Renal cortex interstitium (tissue), 11 donors: ENCODE measurements at regions not wholly inside any gene's neighbourhood (a gene's known extent, or its start where the extent isn't known, plus 50 kb on each side); places are given as distances from the start of the nearest gene placed in this dataset.
"Not testable (repeated sequence)": the region's sequence is repeated elsewhere in the genome, so short reads cannot be mapped to it uniquely, and the experiment has no call there.

Experiments used
- DNase-seq, 11 donors: peaks; one replicate each; pipeline ENCODE4 v3.0.0-alpha.2; 2013; ENCODE audit warnings: low read depth in 9 of 11, low spot score in 4 of 11; ENCODE audit errors: extremely low read depth in 1 of 11

DNA sequence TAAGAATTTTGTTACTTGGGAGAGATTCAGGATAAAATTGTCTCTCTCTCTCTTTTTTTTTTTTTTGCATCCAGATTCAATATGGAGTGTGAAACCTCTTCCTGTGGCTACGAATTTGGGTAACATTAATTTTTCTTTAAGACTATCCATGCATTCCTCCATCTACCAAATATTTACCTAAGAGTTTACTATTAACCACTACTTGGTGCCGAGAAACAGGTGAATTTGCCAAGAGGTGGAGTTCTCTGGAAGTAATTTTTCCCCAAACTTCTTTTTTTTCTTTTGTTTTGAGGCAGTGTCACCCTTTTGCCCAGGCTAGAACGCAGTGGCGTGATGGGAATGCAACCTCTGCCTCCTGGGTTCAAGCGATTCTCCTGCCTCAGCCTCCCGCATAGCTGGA, 206.3 kb upstream of the VLDLR start:
- no peak for DNase-seq

DNA sequence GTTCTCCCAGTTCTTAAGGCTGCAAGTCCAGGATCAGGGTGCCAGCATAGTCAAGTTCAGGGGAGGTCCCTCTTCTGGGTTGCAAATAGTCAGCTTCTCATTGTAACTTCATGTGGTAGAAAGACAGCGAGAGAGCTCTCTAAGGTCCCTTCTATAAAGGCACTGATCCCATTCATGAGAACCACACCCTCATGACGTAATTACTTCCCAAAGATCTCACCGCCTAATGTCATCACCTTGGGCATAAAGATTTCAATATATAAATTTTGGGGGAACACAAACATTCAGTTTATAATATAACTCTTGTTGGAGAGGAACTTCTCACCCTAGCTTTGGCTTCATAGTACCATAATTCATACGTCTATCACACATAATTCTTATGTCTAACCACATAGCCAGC, 203.9 kb upstream of the VLDLR start:
- no peak for DNase-seq

DNA sequence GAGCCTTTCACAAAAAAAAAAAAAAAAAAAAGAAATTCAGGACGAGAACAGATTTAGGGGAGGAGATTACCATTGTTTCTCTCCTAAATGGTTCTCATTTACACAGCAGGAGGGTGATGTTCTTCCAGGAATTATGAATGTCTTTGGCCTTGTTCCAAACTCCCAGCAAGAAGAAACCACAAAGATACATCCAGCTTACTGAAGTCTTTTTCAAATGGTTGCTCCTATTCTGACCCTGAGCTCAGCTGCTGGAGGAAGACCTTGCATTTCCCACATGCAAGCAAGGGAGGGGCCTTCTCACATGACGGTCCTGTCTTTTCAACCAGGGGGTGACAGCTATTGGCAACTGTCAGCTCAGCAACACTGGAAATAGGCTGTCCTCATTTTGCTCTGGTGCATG, 203.0 kb upstream of the VLDLR start:
- peak in 4 of 11 donors; percentile 32 to 56 (median 46) for DNase-seq

DNA sequence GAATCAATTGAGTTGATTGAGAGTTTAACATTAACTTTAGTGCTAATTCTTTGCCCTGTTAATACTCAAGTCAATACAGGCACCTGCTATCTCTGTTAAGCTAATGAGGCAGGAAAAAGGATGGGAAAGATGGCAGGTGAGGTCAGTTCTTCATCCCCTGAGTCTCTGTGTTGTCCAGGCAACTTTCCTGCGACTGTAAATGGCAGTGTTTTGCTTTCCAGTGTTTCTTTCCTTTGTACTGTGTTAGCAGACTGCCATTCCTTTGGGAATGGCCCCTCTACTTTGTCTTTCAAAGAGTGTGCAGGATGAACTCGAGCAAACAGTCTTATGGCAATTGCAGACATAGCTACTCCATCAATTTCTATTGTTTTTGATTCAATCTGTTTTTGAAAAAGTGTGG, 202.2 kb upstream of the VLDLR start:
- no peak for DNase-seq

DNA sequence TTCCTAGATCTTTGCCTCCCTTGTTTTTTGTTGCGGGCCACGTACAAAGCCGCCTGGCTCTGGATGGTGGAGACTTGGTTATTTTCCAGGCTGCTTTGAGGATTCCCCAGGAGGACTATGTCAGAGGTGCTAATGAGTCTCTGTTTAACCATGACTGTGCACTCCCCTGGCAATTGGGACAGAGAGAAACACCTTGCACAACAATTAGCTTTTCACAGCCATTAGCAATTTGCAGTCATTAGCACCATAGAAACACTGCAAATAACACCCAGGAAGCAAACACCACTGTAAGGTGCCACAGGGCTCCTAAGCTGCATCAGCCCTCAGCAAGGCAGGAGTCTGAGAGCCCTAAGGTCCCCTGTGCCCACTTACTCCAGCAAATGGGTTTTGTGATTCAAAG, 201.0 kb upstream of the VLDLR start:
- DNase-seq: no peak

DNA sequence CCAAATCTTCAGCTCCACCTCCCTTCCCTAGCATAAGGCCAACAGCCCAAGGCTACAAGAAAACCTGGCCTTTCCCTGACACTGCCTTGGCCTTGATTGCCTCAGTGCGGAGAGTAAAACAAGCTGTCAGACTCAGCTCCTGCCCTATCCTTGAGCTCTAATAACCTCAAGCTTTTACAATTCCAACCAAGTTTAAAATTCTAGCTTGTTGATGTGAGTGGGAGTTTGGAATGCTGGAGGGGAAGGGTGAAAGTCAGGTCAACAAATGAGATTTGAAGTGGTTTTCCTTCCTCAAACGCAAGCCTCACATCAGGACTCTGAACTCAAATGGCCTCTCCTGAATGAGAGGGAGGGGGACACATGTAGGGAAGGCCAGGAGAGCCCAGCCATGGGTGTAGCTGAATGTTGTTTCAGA, 197.0 kb upstream of the VLDLR start:
- peak in 9 of 11 donors; percentile 44 to 85 (median 72) for DNase-seq

DNA sequence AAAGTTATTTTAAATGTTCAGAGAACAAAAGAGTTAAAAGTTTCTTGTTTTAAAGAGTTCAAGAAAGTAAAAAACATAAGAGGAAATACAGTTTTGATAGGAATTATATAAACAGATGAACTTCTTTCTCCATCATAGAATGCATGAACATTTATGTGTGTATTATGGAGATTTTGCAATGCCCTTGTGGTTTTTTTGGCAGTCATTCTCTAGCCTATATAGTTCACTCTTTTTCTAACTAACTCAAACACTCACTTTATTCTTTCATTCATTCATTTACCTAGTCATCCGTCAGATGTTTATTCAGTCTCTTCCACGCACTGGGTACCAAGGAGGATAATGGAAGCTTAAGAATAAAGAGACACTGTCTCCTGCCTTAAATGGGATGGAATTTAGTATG, 195.9 kb upstream of the VLDLR start:
- DNase-seq: no peak

DNA sequence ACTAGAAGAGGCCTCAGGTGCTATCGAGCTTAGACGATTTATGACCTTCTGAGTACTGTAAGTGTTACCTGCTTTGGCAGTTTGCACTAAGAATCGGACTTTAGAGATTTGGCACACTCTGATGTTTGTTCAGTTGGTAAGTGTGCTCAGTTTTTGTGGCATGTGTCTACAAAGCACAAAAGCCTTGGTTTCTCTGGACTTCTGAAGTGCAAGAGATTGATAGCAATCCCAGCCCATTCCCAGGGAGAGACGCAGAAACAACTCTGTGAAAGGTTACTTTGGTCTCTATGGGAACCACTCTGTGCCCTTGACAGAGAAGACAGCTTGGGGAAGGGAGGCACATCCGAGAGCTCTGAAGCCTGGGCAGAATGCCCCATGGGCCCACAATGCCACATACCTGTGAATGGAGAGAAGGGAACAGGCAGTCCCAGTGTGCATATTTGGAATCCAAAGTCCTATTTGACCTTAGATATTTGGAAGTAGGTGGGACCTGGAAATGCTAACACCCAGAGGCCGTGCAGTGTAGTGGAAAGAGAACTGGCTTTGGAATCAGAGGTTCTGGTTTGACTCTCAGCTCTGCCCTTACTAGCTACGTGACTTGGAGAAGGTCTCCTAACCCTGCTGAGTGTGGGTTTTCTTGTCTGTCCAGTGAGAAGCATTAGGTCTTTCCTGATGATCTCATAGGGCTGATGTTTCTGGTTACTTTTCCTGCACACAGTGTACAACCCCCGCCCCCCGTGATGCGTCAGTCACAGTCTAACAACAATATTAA, 194.3 kb upstream of the VLDLR start:
- no peak for DNase-seq

DNA sequence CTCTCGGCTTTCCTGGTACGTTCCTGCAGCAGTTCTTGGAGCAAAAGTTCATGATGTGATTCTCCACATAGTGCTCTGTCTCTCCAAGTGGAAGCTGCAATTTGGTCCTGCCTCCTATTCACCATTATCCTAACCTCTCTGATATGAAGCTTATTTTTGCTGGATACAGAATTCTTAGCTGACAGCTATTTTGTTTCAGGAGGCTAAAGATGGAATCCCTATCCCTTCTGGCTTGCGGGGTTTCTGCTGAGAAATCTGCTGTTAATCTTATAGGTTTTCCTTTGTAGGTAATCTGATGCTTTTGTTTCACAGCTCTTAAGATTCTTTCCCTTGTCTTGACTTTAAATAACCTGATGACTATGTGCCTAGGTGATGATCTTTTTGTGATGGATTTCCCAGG, 181.6 kb upstream of the VLDLR start:
- DNase-seq: no peak

DNA sequence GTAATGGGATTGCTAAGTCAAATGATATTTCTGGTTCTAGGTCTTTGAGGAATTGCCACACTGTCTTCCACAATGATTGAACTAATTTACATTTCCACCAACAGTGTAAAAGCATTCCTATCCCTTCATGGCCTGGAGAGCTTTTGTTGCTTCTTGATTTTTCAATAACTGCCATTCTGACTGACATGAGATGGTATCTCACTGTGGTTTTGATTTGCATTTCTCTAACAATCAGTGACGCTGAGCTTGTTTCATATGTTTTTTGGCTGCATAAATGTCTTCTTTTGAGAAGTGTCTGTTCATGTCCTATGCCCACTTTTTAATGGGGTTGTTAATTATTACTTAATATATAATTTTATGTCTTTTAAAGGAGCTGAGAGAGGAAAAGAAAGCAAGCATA, 177.7 kb upstream of the VLDLR start:
- DNase-seq: not testable (repeated sequence)

DNA sequence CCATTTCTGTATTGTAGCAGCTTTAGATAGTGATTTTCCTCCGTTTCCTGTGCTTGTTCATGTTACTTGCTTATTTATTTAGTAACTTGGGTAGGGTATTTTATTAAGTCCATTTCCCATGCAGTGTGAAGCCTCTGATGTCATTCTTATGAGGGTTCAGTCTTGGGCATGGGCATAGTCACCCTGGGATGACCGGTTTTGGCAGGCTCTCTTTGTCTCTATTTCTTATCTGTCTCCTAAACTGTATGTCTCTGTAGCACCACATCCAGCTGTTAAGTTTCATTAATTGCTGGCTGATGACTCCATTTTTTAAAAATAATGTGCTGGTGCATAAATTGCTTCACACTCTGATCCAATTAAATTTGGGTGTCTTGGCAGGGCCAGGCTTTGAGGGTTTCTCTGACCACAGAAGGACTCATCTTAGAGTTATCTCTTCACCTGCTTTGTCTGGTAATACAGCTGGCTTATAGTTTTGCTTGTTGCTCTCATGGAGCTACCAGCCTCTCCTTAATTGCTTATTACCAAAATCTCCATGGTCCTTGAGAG, 173.3 kb upstream of the VLDLR start:
- DNase-seq: no peak

DNA sequence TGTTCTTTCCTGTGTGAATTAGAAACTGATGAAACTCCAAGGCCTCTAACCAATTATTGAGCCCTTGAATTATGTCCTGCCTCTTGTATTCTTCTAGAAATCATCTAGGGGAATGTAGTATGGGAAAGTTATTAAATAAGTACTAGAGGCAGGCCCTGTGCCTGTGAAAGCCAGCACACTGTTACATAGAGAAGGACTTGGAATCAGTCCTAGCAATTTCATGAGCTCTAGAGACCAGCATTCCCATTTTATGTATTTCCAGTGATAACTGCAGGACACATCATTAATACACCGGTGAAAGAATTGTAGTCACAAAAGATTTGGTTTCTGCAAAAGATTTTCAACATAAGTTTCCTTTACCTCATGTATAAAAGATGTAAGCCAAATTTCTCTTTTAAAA, 168.5 kb upstream of the VLDLR start:
- no peak for DNase-seq

DNA sequence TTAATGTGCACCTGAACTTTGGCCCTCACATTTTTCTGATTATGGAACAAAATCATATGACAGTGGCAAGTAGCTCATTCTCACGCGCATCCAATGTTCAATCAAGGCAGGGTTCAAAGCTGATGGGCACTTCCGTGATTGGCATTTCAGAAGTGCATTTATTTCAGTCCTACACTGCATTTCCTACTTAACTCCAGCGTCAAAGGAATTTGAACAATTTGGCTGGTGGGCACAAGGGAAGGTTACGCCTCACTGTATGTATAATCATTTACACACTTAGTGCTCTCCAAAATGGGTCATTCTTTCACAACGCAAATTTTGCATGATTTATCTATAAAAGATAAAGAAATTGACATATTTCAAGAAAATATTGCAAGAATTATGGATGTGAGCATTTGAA, 167.9 kb upstream of the VLDLR start:
- no peak for DNase-seq

DNA sequence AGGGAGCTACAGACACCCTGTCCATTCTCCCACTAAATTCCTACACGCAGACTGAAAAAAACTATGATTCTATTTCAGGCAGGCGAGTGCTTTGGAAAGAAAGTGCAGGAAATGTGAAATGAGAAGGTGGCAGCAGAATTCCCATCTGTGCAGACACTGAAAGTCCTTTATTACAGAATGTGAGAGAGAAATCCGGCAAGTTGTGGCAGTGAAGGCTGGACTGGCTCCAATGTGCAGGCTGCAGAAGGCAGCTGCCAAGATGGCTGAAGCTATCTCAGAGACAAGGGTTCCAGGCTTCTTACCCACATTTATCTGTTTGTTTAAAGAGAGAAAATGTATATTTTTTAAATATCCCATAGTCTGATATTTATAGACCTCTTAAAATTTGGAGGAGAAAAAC, 161.8 kb upstream of the VLDLR start:
- no peak for DNase-seq

DNA sequence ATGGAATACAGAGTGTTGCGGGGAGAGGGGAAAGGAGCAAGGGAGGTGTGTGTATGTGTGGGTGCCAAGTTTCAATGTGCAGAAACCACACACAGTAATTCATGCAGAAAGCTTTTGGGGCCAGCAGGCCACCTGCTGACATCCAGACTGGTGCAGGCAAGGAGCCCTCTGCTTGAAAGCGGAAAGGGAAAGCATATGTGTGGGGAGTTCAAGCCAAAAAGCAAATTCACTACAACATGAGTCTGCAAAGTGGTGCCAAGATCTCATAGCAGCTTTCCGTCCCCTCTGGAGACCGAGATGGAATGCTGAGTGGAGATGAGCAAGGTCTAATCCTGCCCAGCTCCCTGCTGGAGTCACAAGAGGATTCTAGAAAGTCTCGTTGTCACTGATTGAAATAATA, 159.7 kb upstream of the VLDLR start:
- DNase-seq: no peak

DNA sequence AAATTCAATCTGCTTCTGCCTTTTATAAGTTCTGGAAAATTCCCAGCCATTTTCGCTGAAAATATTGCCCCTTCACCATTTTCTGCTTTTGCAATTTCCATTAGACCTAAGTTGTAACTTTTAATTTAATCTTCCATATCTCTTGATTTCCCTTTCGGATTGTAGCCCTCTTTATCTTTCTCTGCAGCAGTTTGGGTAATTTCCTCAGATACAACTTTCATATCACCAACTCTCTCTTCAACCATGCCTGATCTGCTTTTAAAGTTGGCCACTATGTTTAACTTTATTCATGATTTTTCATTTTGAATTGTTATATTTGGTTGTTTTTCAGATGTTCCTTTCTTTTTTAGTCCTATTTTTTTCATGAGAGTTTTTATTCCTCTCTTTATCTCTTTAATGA, 157.0 kb upstream of the VLDLR start:
- no peak for DNase-seq

DNA sequence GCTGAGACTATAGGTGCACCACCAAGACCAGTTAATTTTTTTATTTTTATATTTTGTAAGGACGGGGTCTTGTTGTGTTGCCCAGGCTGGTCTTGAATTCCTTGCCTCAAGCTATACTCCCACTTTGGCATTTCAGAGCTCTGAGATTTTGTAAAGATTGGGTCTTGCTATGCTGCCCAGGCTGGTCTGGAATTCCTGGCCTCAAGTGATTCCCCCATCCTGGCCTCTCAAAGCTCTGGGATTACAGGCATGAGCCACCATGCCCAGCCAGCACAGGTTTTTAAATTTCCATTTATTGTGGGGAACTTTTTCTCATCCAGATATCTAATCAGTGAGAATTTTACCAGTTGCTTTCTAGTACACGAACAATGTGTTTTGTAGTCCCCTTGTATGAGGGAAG, 156.1 kb upstream of the VLDLR start:
- no peak for DNase-seq

DNA sequence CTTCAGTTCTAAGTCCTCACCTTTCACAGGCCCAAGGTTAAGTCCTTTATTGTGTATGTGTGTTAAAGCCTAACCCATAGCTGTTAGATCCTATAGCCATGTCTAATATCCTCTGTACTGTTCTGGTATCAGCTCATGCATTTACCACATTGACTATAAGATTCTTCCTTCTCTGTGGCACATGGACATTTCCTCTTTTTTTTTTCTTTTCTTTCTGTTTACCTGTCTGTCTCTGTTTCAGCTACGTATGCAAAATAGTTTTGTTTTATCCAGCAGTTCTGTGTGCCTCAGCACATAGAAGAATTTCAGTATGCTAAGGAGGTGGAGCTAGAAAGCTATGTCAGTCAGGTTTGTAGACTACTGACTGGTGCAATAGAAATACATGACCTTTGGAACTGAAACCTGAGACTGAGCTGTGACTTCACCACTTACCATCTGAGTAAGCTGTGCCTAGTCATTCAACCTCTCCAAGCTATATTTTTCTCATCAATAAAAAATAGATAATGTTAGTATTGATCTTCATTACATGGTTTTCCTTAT, 155.6 kb upstream of the VLDLR start:
- DNase-seq: peak in 6 of 11 donors; percentile 14 to 65 (median 52)

DNA sequence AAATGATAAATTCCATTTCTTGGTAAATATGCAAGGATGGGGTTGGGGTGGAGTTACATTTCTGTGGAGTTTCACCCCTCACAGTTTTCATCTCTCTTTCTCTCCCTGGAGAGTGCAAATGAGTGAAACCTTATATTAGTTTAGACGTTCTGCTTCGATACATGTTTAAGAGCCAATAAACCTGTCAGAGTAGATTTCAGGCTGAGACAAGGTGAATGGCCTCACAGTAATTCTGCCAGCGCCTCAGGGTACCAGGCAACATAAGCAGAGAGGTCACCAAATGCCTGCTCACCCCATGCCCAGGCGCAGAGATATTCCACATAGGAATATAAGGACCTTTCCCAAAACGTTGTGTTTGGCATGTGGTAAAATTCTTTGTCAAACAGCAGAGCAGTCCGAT, 154.9 kb upstream of the VLDLR start:
- DNase-seq: peak in 7 of 11 donors; percentile 43 to 72 (median 54)

DNA sequence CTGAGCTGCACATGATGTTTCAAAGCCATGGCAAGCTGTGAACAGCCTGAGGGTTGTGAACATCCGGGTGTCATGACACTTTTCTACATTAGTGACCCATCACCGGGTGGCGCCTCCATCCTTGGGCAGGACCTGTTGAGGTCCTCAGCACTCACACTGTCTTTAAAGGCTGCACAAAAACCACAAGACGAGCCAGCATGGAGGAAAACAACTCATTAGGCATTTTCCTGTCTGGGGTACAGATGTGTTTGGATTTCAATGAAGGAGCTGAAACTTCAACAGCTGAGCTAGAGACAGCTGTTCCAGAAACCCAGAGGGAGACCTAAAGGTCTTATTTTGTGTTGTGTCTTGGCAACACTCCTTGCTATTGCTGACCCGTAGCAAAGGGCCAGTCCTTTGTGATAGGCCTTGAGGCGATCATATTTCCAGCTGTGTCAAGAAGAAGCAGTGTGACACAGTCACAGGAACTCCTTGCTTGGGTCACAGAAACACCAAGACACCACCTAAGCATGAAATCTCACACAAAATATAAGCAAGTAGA, 151.8 kb upstream of the VLDLR start:
- DNase-seq: peak; percentile 57 to 81 (median 72)

DNA sequence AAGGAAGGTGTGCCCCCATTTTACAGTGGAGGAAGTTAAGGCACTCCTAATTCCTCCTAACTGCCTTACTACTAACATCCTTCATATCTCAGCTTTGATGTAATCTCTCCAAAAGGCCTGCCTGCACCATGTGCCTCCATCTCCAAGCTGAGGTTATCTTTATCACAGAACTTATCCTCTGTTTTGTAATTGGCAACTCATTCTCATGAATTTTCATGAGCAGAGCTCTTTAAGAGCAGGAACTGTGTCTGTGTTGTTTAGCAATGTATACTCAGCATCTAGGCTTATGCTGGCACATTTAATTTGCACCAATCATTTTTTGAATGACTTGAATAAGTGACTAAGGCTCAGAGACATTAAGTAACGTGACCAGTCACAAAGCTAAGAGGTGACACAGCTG, 147.9 kb upstream of the VLDLR start:
- DNase-seq: no peak
